Activated CD8-positive, alpha-beta T cell treated with anti-CD3 and anti-CD28 coated beads for 36 hours (primary cell): ENCODE measurements at regions not wholly inside any gene's neighbourhood (a gene's known extent, or its start where the extent isn't known, plus 50 kb on each side); places are given as distances from the start of the nearest gene placed in this dataset.

Experiments
- ATAC-seq: fragments of 200-7000 bp; cut with Tn5 transposase; one replicate; pipeline ENCODE4 v1.10.0; 2021; ENCODE audit warnings: mild to moderate bottlenecking, moderate library complexity
- CTCF ChIA-PET: fragments of 350-600 bp; sonication (Branson Sonifier 250); formaldehyde crosslinking; loops from one replicate; lab custom pipeline; 2021; ENCODE audit warnings: antibody characterized with exemption; lab: Charles Lee
- POLR2A ChIA-PET: fragments of 350-600 bp; sonication (Branson Sonifier 250); formaldehyde crosslinking; loops from one replicate; lab custom pipeline; 2021; ENCODE audit warnings: antibody characterized with exemption; lab: Charles Lee
- DNase-seq: peaks from one replicate; pipeline ENCODE4 v3.0.0-alpha.2; 2020
- H3K27ac Mint-ChIP-seq: one replicate; pipeline ENCODE4 v1.8.0; 2021; ENCODE audit warnings: mild to moderate bottlenecking, mixed read lengths
- H3K27me3 Mint-ChIP-seq: one replicate; pipeline ENCODE4 v1.8.0; 2021; ENCODE audit warnings: mixed read lengths
- H3K36me3 Mint-ChIP-seq: one replicate; pipeline ENCODE4 v1.8.0; 2021; ENCODE audit warnings: low read depth, mixed read lengths
- H3K4me1 Mint-ChIP-seq: one replicate; pipeline ENCODE4 v1.8.0; 2021; ENCODE audit warnings: low read depth, mixed read lengths
- H3K4me3 Mint-ChIP-seq: one replicate; pipeline ENCODE4 v1.8.0; 2021; ENCODE audit warnings: mild to moderate bottlenecking, moderate library complexity, mixed read lengths
- H3K9me3 Mint-ChIP-seq: one replicate; pipeline ENCODE4 v1.8.0; 2021; ENCODE audit warnings: mixed read lengths
- CTCF ChIP-seq: fragments of 200-600 bp; IDR thresholded peaks from one replicate; pipeline ENCODE4 v1.8.0; 2022; ENCODE audit warnings: antibody characterized with exemption, mild to moderate bottlenecking
- intact Hi-C: fragments of 100-400 bp; cut with micrococcal nuclease; formaldehyde crosslinking; loops from one replicate; pipeline ENCODE4 v1.10.0; 2022

GRCh38 chr4:35358001-35358584 lies 886.2 kb downstream of the ARAP2 start:
- H3K4me1 Mint-ChIP-seq, result no peaks in the 10 kb centered on the region
- H3K9me3 Mint-ChIP-seq, result peaks cover 5% of the 10 kb centered on the region
- intact Hi-C loops, result no loop called here
- H3K4me3 Mint-ChIP-seq, result no peak overlapping the region
- no peak for DNase-seq
- ChIA-PET POLR2A (no interaction called here), CTCF (no interaction called here)
- H3K27ac Mint-ChIP-seq, result no peak overlapping the region
- no peak for ATAC-seq
- H3K27me3 Mint-ChIP-seq, result no peaks in the 10 kb centered on the region
- no peak for TF ChIP-seq CTCF
- no peaks in the 10 kb centered on the region for H3K36me3 Mint-ChIP-seq

GRCh38 chr4:35364321-35364870 lies 879.9 kb downstream of the ARAP2 start:
- CTCF ChIA-PET, result no interaction called here
- Mint-ChIP-seq H3K9me3 (peaks cover 4% of the 10 kb centered on the region), H3K4me3 (no peak overlapping the region), H3K4me1 (no peaks in the 10 kb centered on the region), H3K27ac (no peak overlapping the region), H3K27me3 (no peaks in the 10 kb centered on the region), H3K36me3 (no peaks in the 10 kb centered on the region)
- POLR2A ChIA-PET, result no interaction called here
- DNase-seq (no peak), ATAC-seq (no peak)
- intact Hi-C loops, result no loop called here
- no peak for TF ChIP-seq CTCF

GRCh38 chr4:35365186-35365585 lies 879.1 kb downstream of the ARAP2 start:
- Mint-ChIP-seq H3K4me3 (no peak overlapping the region), H3K27ac (no peak overlapping the region), H3K36me3 (no peaks in the 10 kb centered on the region), H3K4me1 (no peaks in the 10 kb centered on the region), H3K9me3 (peaks cover 4% of the 10 kb centered on the region), H3K27me3 (no peaks in the 10 kb centered on the region)
- ATAC-seq (no peak), DNase-seq (no peak)
- CTCF ChIA-PET, result no interaction called here
- no peak for TF ChIP-seq CTCF
- intact Hi-C loops, result no loop called here
- POLR2A ChIA-PET, result no interaction called here

GRCh38 chr4:35399912-35400311 lies 844.4 kb downstream of the ARAP2 start:
- no peak overlapping the region for H3K27ac Mint-ChIP-seq
- H3K36me3 Mint-ChIP-seq, result no peaks in the 10 kb centered on the region
- ChIA-PET POLR2A (no interaction called here), CTCF (interaction anchor here (1.0 kb wide), 1 partner anchor 9 kb away, joined by 3 read pairs; no protein-coding TSS in a partner anchor)
- no peaks in the 10 kb centered on the region for H3K27me3 Mint-ChIP-seq
- intact Hi-C loops, result no loop called here
- TF ChIP-seq CTCF, result no peak
- H3K9me3 Mint-ChIP-seq, result no peaks in the 10 kb centered on the region
- DNase-seq (no peak), ATAC-seq (no peak)
- H3K4me1 Mint-ChIP-seq, result no peaks in the 10 kb centered on the region
- no peak overlapping the region for H3K4me3 Mint-ChIP-seq

GRCh38 chr4:35423104-35423503 lies 821.2 kb downstream of the ARAP2 start:
- intact Hi-C loops, result no loop called here
- no peak for ATAC-seq
- H3K27ac Mint-ChIP-seq, result no peak overlapping the region
- no peaks in the 10 kb centered on the region for H3K36me3 Mint-ChIP-seq
- no peaks in the 10 kb centered on the region for H3K9me3 Mint-ChIP-seq
- TF ChIP-seq CTCF, result no peak
- POLR2A ChIA-PET, result no interaction called here
- CTCF ChIA-PET, result no interaction called here
- H3K4me1 Mint-ChIP-seq, result no peaks in the 10 kb centered on the region
- DNase-seq, result no peak
- H3K27me3 Mint-ChIP-seq, result no peaks in the 10 kb centered on the region
- no peak overlapping the region for H3K4me3 Mint-ChIP-seq
